HepG2 (cell line): ENCODE measurements at regions not wholly inside any gene's neighbourhood (a gene's known extent, or its start where the extent isn't known, plus 50 kb on each side); places are given as distances from the start of the nearest gene placed in this dataset.

Experiments
- IRX3 ChIP-seq: sonication (generic); formaldehyde crosslinking; IDR thresholded peaks from 2 replicates; pipeline ENCODE4 v1.8.1; 2023; ENCODE audit warnings: mild to moderate bottlenecking, low read depth, missing genetic modification reagents, borderline replicate concordance
- TAF1 ChIP-seq: sonication (generic); formaldehyde crosslinking; IDR thresholded peaks from 2 replicates; pipeline ENCODE4 v1.4.0; 2020; ENCODE audit warnings: missing genetic modification reagents
- ZNF274 ChIP-seq: sonication (generic); formaldehyde crosslinking; IDR thresholded peaks from 2 replicates; pipeline ENCODE4 v1.5.1; 2020; ENCODE audit warnings: mild to moderate bottlenecking, missing genetic modification reagents
- TF ChIP-seq, protein P1 (sequence below): sonication (generic); formaldehyde crosslinking; conservative IDR thresholded peaks from 2 replicates; pipeline ENCODE4 v1.4.0; 2020; ENCODE audit warnings: missing genetic modification reagents

DNA sequence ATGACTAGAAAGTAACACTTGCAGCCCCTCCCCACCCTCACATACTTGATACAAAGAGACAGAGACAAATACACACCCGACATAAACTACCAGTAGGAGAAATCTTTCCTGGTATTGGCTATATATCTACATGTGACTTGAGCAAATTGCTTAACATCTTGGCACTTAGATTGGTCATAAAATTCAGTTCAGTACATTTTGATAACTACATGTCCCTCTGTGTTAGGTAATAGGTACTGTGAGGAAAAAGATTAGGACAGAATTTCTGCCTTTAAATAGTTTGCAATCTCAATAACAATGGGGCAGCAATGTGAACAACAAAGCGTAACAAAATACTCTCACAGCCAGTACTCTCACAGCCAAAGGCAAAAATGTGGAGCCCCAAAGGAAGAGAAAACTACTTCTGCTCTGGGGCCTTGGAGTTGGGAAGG lies 670.0 kb upstream of the ACVR2A start:
- TF ChIP-seq IRX3 (CRISPR knock-in tag) (no peak), TAF1 (CRISPR knock-in tag) (no peak), ZNF274 (CRISPR knock-in tag) (no peak)
- TF ChIP-seq, protein P1, sequence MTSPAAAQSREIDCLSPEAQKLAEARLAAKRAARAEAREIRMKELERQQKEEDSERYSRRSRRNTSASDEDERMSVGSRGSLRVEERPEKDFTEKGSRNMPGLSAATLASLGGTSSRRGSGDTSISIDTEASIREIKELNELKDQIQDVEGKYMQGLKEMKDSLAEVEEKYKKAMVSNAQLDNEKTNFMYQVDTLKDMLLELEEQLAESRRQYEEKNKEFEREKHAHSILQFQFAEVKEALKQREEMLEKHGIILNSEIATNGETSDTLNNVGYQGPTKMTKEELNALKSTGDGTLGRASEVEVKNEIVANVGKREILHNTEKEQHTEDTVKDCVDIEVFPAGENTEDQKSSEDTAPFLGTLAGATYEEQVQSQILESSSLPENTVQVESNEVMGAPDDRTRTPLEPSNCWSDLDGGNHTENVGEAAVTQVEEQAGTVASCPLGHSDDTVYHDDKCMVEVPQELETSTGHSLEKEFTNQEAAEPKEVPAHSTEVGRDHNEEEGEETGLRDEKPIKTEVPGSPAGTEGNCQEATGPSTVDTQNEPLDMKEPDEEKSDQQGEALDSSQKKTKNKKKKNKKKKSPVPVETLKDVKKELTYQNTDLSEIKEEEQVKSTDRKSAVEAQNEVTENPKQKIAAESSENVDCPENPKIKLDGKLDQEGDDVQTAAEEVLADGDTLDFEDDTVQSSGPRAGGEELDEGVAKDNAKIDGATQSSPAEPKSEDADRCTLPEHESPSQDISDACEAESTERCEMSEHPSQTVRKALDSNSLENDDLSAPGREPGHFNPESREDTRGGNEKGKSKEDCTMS (CRISPR knock-in tag), result no peak
